ENCODE measurements at regions not wholly inside any gene's neighbourhood (a gene's known extent, or its start where the extent isn't known, plus 50 kb on each side); places are given as distances from the start of the nearest gene placed in this dataset.
A peak's percentile ranks its signal among the peaks of the same experiment; 100 is the strongest.

- no peaks in the 10 kb centered on the region for H3K27me3 ChIP-seq (replicated peaks)
- TF ChIP-seq CTCF (IDR thresholded peaks at IDR 0.05; ENCODE audit: low read depth, low read length, missing control alignments) = no peak
- in situ Hi-C loops (cut with HindIII; ENCODE audit: low pct_ligation_motif_present, low sequenced_read_pairs) = no loop called here
- no peak overlapping the region for H3K4me3 ChIP-seq (ENCODE audit: low read depth, low read length)
- H3K27ac ChIP-seq = peak overlapping the region; percentile 35
- peaks cover 5% of the 10 kb centered on the region for H3K36me3 ChIP-seq (replicated peaks)
- no peak for DNase-seq
These were observed 87.9 kb downstream of the THBS2 start for GRCh38 chr6:169165561-169166300.

GRCh38 chr6:169164986-169165385 is 88.7 kb downstream of the THBS2 start:
- Histone ChIP-seq H3K36me3 (replicated peaks) (peaks cover 5% of the 10 kb centered on the region), H3K27ac (peak overlapping the region; percentile 35), H3K4me3 (ENCODE audit: low read depth, low read length) (no peak overlapping the region), H3K27me3 (replicated peaks) (no peaks in the 10 kb centered on the region)
- no peak for TF ChIP-seq CTCF (IDR thresholded peaks at IDR 0.05; ENCODE audit: low read depth, low read length, missing control alignments)
- in situ Hi-C loops (cut with HindIII; ENCODE audit: low pct_ligation_motif_present, low sequenced_read_pairs) = no loop called here
- DNase-seq = no peak

GRCh38 chr6:169164451-169164850 is 89.2 kb downstream of the THBS2 start:
- in situ Hi-C loops (cut with HindIII; ENCODE audit: low pct_ligation_motif_present, low sequenced_read_pairs) = no loop called here
- no peak for TF ChIP-seq CTCF (IDR thresholded peaks at IDR 0.05; ENCODE audit: low read depth, low read length, missing control alignments)
- Histone ChIP-seq H3K36me3 (replicated peaks) (peaks cover 5% of the 10 kb centered on the region), H3K4me3 (ENCODE audit: low read depth, low read length) (no peak overlapping the region), H3K27ac (peak overlapping the region; percentile 35), H3K27me3 (replicated peaks) (no peaks in the 10 kb centered on the region)
- DNase-seq = no peak

GRCh38 chr6:169163411-169163901 is 90.2 kb downstream of the THBS2 start:
- TF ChIP-seq CTCF (IDR thresholded peaks at IDR 0.05; ENCODE audit: low read depth, low read length, missing control alignments) = no peak
- in situ Hi-C loops (cut with HindIII; ENCODE audit: low pct_ligation_motif_present, low sequenced_read_pairs) = no loop called here
- DNase-seq = no peak
- Histone ChIP-seq H3K27ac (peak overlapping the region; percentile 88), H3K27me3 (replicated peaks) (no peaks in the 10 kb centered on the region), H3K4me3 (ENCODE audit: low read depth, low read length) (no peak overlapping the region), H3K36me3 (replicated peaks) (peaks cover 5% of the 10 kb centered on the region)

GRCh38 chr6:169162752-169163407 is 90.8 kb downstream of the THBS2 start:
- Histone ChIP-seq H3K4me3 (ENCODE audit: low read depth, low read length) (no peak overlapping the region), H3K27me3 (replicated peaks) (no peaks in the 10 kb centered on the region), H3K27ac (peak overlapping the region; percentile 88), H3K36me3 (replicated peaks) (peaks cover 5% of the 10 kb centered on the region)
- DNase-seq = peak; percentile 94
- peak; percentile 6 for TF ChIP-seq CTCF (IDR thresholded peaks at IDR 0.05; ENCODE audit: low read depth, low read length, missing control alignments)
- in situ Hi-C loops (cut with HindIII; ENCODE audit: low pct_ligation_motif_present, low sequenced_read_pairs) = no loop called here

All from brain microvascular endothelial cell (primary cell).